GM10248 (cell line): ENCODE measurements at regions not wholly inside any gene's neighbourhood (a gene's known extent, or its start where the extent isn't known, plus 50 kb on each side); places are given as distances from the start of the nearest gene placed in this dataset.

Experiments
- CTCF ChIA-PET: fragments of 300-600 bp; sonication (Branson Sonifier 250); formaldehyde crosslinking; extraction: SDS; loops from one replicate; lab custom pipeline; 2021; ENCODE audit warnings: antibody characterized with exemption; lab: Yijun Ruan, JAX
- POLR2A ChIA-PET: fragments of 350-650 bp; sonication (Branson Sonifier 250); formaldehyde crosslinking; extraction: SDS; loops from one replicate; lab custom pipeline; 2020; ENCODE audit warnings: antibody characterized with exemption; lab: Yijun Ruan, JAX
- DNase-seq: peaks from one replicate; pipeline ENCODE4 v3.0.0; 2012; ENCODE audit errors: extremely low spot score
- TF ChIP-seq, protein P1 (sequence below): IDR thresholded peaks from 2 replicates; pipeline ENCODE4 v1.5.1; 2012; ENCODE audit warnings: mild to moderate bottlenecking, low read depth; ENCODE audit errors: extremely low read depth, missing control alignments, control extremely low read depth

DNA sequence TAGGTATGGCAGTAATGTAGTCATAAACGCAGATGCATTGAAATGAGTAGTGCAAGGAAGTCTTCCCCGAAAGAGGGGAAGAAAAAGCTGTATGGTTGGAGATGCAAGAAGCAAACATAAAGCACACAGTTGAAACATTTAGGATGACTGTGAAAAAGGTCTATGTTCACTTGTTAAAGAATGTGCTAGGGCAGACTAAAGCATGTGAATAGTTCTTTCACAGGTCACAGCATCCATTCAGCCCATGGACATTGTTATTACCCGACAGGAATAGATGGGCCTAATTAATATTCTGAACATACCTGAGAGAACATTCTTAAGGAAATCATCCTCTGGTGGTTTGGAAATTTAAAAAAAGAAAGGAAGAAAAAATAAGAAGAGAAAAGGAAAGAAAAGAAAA, 595.2 kb downstream of the ZIC1 start:
- TF ChIP-seq, protein P1, sequence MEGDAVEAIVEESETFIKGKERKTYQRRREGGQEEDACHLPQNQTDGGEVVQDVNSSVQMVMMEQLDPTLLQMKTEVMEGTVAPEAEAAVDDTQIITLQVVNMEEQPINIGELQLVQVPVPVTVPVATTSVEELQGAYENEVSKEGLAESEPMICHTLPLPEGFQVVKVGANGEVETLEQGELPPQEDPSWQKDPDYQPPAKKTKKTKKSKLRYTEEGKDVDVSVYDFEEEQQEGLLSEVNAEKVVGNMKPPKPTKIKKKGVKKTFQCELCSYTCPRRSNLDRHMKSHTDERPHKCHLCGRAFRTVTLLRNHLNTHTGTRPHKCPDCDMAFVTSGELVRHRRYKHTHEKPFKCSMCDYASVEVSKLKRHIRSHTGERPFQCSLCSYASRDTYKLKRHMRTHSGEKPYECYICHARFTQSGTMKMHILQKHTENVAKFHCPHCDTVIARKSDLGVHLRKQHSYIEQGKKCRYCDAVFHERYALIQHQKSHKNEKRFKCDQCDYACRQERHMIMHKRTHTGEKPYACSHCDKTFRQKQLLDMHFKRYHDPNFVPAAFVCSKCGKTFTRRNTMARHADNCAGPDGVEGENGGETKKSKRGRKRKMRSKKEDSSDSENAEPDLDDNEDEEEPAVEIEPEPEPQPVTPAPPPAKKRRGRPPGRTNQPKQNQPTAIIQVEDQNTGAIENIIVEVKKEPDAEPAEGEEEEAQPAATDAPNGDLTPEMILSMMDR = no peak
- CTCF ChIA-PET = no interaction called here
- DNase-seq = no peak
- POLR2A ChIA-PET = no interaction called here

GRCh38 chr3:148005456-148005855, 596.3 kb downstream of the ZIC1 start:
- CTCF ChIA-PET = no interaction called here
- DNase-seq = no peak
- TF ChIP-seq, protein P1 = no peak
- POLR2A ChIA-PET = no interaction called here

DNA sequence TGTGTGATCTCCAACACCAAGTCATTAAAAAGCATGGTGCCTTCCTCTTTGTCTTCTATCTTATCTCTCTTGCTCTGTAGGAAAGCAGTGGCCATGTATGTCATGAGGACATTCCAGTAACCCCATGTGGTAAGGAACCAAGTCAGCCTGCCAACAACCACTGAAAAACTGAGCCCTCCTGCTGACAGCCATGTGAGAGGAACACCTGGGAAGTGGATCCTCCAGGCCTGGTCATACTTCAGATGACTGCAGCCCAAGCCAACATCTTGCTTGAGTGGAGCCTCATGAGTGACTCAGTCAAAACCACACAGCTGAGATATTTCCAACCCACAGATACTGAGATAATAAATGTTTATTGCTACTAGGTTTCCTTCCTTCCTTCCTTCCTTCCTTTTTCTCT, 597.3 kb downstream of the ZIC1 start:
- CTCF ChIA-PET = no interaction called here
- DNase-seq = no peak
- POLR2A ChIA-PET = no interaction called here
- TF ChIP-seq, protein P1 = no peak

GRCh38 chr3:148008591-148008990, 599.4 kb downstream of the ZIC1 start:
- POLR2A ChIA-PET = no interaction called here
- TF ChIP-seq, protein P1 = no peak
- no peak for DNase-seq
- CTCF ChIA-PET = no interaction called here

GRCh38 chr3:148020861-148021260, 611.7 kb downstream of the ZIC1 start:
- ChIA-PET POLR2A (no interaction called here), CTCF (interaction anchor here (1.6 kb wide), 1 partner anchor 11 kb away, joined by 3 read pairs; no protein-coding TSS in a partner anchor)
- TF ChIP-seq, protein P1 = no peak
- DNase-seq = no peak

GRCh38 chr3:148021381-148021780, 612.2 kb downstream of the ZIC1 start:
- ChIA-PET POLR2A (no interaction called here), CTCF (interaction anchor here (1.6 kb wide), 1 partner anchor 12 kb away, joined by 3 read pairs; no protein-coding TSS in a partner anchor)
- TF ChIP-seq, protein P1 = no peak
- DNase-seq = no peak

DNA sequence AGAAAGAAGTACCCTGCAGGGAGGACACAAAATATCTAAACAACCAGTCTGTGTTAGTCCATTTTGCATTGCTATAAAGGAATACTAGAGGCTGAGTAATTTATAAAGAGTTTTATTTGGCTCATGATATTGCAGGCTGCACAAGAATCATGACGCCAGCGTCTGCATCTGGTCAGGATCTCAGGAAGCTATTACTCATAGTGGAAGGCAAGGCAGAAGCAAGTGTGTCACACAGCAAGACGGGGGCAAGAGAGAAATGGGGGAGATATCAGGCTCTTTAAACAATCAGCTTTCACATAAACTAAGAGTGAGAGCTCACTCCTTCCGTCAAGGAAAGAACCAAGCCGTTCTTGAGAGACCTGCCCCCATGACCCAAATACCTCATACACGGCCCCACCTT, 614.8 kb downstream of the ZIC1 start:
- POLR2A ChIA-PET = no interaction called here
- CTCF ChIA-PET = no interaction called here
- no peak for DNase-seq
- TF ChIP-seq, protein P1 = no peak
